Bronchial epithelial cell (primary cell): ENCODE measurements at regions not wholly inside any gene's neighbourhood (a gene's known extent, or its start where the extent isn't known, plus 50 kb on each side); places are given as distances from the start of the nearest gene placed in this dataset.

Source experiments
- DNase-seq: peaks from one replicate; pipeline ENCODE4 v3.0.0-alpha.2; 2010; ENCODE audit warnings: low read depth
- FAIRE-seq: peaks from 2 replicates; lab custom pipeline; 2011; peaks lifted over from hg19 to GRCh38; lab: Jason Lieb, UNC
- H3K27me3 ChIP-seq: 2 replicates; pipeline ENCODE4 v1.5.1; 2011; ENCODE audit warnings: low read length; ENCODE audit not compliant: control insufficient read depth, insufficient read depth
- H3K36me3 ChIP-seq: 2 replicates; pipeline ENCODE4 v1.5.1; 2011; ENCODE audit warnings: low read length; ENCODE audit not compliant: control insufficient read depth, insufficient read depth
- H3K4me3 ChIP-seq: 2 replicates; pipeline ENCODE4 v1.5.1; 2011; ENCODE audit warnings: mild to moderate bottlenecking, low read depth, low read length, control low read depth
- CTCF ChIP-seq: IDR thresholded peaks from 2 replicates; pipeline ENCODE4 v1.5.1; 2011; ENCODE audit warnings: mild to moderate bottlenecking, moderate library complexity, low read length, control low read depth, inconsistent platforms; ENCODE audit not compliant: insufficient read depth, severe bottlenecking

- FAIRE-seq (no peak), DNase-seq (peak; percentile 38)
- Histone ChIP-seq H3K36me3 (no peaks in the 10 kb centered on the region), H3K27me3 (no peaks in the 10 kb centered on the region), H3K4me3 (no peak overlapping the region)
- no peak for TF ChIP-seq CTCF
Observed at GRCh38 chr21:41621513-41621912, 113.6 kb upstream of the TMPRSS2 start.

GRCh38 chr21:41620982-41621381, 113.0 kb upstream of the TMPRSS2 start:
- DNase-seq (peak; percentile 20), FAIRE-seq (no peak)
- no peaks in the 10 kb centered on the region for H3K36me3 ChIP-seq
- no peak overlapping the region for H3K4me3 ChIP-seq
- no peaks in the 10 kb centered on the region for H3K27me3 ChIP-seq
- TF ChIP-seq CTCF, result no peak

- Histone ChIP-seq H3K27me3 (no peaks in the 10 kb centered on the region), H3K4me3 (no peak overlapping the region), H3K36me3 (no peaks in the 10 kb centered on the region)
- no peak for FAIRE-seq
- TF ChIP-seq CTCF, result no peak
- no peak for DNase-seq
Observed at GRCh38 chr21:41620541-41620940, 112.6 kb upstream of the TMPRSS2 start.

GRCh38 chr21:41616031-41616591, 108.2 kb upstream of the TMPRSS2 start:
- Histone ChIP-seq H3K36me3 (no peaks in the 10 kb centered on the region), H3K27me3 (no peaks in the 10 kb centered on the region), H3K4me3 (no peak overlapping the region)
- FAIRE-seq, result no peak
- no peak for DNase-seq
- no peak for TF ChIP-seq CTCF

GRCh38 chr21:41615613-41616012, 107.7 kb upstream of the TMPRSS2 start:
- H3K27me3 ChIP-seq, result no peaks in the 10 kb centered on the region
- no peak overlapping the region for H3K4me3 ChIP-seq
- FAIRE-seq (no peak), DNase-seq (peak; percentile 60)
- H3K36me3 ChIP-seq, result no peaks in the 10 kb centered on the region
- no peak for TF ChIP-seq CTCF

- FAIRE-seq (no peak), DNase-seq (no peak)
- H3K4me3 ChIP-seq, result no peak overlapping the region
- H3K36me3 ChIP-seq, result no peaks in the 10 kb centered on the region
- H3K27me3 ChIP-seq, result no peaks in the 10 kb centered on the region
- no peak for TF ChIP-seq CTCF
Observed at GRCh38 chr21:41614511-41614910, 106.6 kb upstream of the TMPRSS2 start.
